ENCODE measurements at regions not wholly inside any gene's neighbourhood (a gene's known extent, or its start where the extent isn't known, plus 50 kb on each side); places are given as distances from the start of the nearest gene placed in this dataset.

GRCh38 chr5:7050986-7051385, 337.8 kb downstream of the TENT4A start:
- Histone ChIP-seq H3K27me3 (replicated peaks) (no peaks in the 10 kb centered on the region), H3K27ac (no peak overlapping the region), H3K36me3 (replicated peaks) (no peaks in the 10 kb centered on the region), H3K4me3 (ENCODE audit: low read depth, low read length) (no peak overlapping the region)
- DNase-seq: no peak
- in situ Hi-C loops (cut with HindIII; ENCODE audit: low pct_ligation_motif_present, low sequenced_read_pairs): no loop called here
- no peak for TF ChIP-seq CTCF (IDR thresholded peaks at IDR 0.05; ENCODE audit: low read depth, low read length, missing control alignments)

- Histone ChIP-seq H3K36me3 (replicated peaks) (no peaks in the 10 kb centered on the region), H3K4me3 (ENCODE audit: low read depth, low read length) (no peak overlapping the region), H3K27me3 (replicated peaks) (no peaks in the 10 kb centered on the region), H3K27ac (no peak overlapping the region)
- in situ Hi-C loops (cut with HindIII; ENCODE audit: low pct_ligation_motif_present, low sequenced_read_pairs): no loop called here
- no peak for TF ChIP-seq CTCF (IDR thresholded peaks at IDR 0.05; ENCODE audit: low read depth, low read length, missing control alignments)
- DNase-seq: no peak
Observed at GRCh38 chr5:7053125-7053524, 339.9 kb downstream of the TENT4A start.

- DNase-seq: no peak
- H3K27me3 ChIP-seq (replicated peaks): no peaks in the 10 kb centered on the region
- H3K36me3 ChIP-seq (replicated peaks): no peaks in the 10 kb centered on the region
- in situ Hi-C loops (cut with HindIII; ENCODE audit: low pct_ligation_motif_present, low sequenced_read_pairs): no loop called here
- no peak for TF ChIP-seq CTCF (IDR thresholded peaks at IDR 0.05; ENCODE audit: low read depth, low read length, missing control alignments)
- H3K27ac ChIP-seq: no peak overlapping the region
- H3K4me3 ChIP-seq (ENCODE audit: low read depth, low read length): no peak overlapping the region
Observed at GRCh38 chr5:7053528-7054209, 340.4 kb downstream of the TENT4A start.

DNA sequence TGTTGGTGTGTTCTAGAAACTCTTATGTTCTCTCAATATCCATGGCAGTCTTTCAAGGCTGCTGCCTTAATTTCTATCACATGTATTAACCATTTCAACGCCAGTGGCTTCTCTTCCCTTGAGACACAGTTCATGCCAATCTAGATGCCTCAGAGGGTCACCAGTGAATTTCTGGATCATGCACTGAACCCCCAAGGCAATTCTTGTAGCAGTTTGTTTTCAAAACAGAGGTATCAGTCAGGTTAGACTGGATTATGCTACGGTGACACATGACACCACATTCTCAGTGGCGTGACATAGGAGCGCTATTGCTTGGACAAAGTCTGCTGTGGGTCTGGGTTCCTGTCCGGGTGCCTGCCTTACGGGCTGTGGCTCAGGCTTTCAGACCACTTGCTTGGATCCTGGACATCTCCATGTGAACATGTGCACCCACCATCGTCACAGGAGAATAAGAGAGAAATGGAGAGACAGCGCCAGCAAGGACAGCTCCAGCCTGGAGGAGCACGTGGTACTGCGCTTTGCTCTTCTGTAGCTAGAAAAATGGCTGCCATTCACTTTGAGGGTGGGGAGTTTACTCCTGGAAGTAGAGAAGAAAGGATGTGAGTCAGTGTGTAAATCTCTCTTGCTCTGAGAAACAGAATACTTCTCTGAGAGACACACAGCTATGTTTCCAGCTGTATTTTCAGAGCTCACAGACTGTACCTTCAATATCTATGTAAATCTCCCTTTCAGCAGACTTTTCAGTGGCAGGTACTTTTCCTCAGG, 329.3 kb upstream of the ADCY2 start:
- in situ Hi-C loops (cut with HindIII; ENCODE audit: low pct_ligation_motif_present, low sequenced_read_pairs): no loop called here
- Histone ChIP-seq H3K36me3 (replicated peaks) (no peaks in the 10 kb centered on the region), H3K27ac (no peak overlapping the region), H3K4me3 (ENCODE audit: low read depth, low read length) (no peak overlapping the region), H3K27me3 (replicated peaks) (no peaks in the 10 kb centered on the region)
- no peak for TF ChIP-seq CTCF (IDR thresholded peaks at IDR 0.05; ENCODE audit: low read depth, low read length, missing control alignments)
- DNase-seq: no peak

DNA sequence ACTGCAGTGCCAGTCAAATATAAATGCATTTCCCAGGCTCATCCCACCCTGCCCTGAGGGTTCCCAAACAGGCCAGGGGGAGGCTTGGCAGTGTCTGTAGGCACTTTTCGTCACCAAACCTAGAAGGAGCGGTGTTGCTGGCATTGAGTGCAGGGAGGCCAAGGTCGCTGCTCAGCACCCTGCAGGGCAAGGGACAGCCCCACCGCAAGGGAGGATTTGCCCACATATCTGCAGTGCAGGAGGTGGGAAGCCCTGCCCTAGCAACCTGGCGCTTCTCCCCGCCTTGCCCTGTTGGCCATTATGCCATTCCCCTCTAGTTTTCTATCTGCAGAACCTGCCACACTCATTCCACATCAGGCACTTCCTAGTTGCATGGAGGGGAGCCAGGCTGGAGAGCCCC, 327.8 kb upstream of the ADCY2 start:
- in situ Hi-C loops (cut with HindIII; ENCODE audit: low pct_ligation_motif_present, low sequenced_read_pairs): no loop called here
- Histone ChIP-seq H3K36me3 (replicated peaks) (no peaks in the 10 kb centered on the region), H3K27ac (no peak overlapping the region), H3K27me3 (replicated peaks) (no peaks in the 10 kb centered on the region), H3K4me3 (ENCODE audit: low read depth, low read length) (no peak overlapping the region)
- DNase-seq: no peak
- TF ChIP-seq CTCF (IDR thresholded peaks at IDR 0.05; ENCODE audit: low read depth, low read length, missing control alignments): no peak
